ENCODE measurements at regions not wholly inside any gene's neighbourhood (a gene's known extent, or its start where the extent isn't known, plus 50 kb on each side); places are given as distances from the start of the nearest gene placed in this dataset.

DNA sequence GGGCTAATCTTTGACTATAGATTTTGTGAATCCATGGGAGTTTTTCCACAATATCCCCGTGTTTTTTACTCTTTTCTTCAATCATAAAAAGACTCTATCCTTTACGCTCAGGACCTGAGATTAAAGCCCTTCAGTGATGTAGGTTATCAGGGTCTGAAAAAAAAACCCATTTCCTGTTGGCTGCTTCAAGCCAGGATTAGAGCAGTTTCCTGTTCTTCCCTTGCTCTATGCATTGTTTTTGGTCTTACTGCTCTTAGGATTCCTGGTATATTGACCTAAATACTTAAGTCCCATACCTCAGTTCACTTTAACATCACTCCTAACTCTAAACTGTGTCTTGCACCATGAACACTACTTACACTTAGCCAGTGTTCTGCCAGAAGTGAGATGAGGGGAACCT, 319.3 kb upstream of the CHD1 start (continued):
- TF ChIP-seq, protein P1, sequence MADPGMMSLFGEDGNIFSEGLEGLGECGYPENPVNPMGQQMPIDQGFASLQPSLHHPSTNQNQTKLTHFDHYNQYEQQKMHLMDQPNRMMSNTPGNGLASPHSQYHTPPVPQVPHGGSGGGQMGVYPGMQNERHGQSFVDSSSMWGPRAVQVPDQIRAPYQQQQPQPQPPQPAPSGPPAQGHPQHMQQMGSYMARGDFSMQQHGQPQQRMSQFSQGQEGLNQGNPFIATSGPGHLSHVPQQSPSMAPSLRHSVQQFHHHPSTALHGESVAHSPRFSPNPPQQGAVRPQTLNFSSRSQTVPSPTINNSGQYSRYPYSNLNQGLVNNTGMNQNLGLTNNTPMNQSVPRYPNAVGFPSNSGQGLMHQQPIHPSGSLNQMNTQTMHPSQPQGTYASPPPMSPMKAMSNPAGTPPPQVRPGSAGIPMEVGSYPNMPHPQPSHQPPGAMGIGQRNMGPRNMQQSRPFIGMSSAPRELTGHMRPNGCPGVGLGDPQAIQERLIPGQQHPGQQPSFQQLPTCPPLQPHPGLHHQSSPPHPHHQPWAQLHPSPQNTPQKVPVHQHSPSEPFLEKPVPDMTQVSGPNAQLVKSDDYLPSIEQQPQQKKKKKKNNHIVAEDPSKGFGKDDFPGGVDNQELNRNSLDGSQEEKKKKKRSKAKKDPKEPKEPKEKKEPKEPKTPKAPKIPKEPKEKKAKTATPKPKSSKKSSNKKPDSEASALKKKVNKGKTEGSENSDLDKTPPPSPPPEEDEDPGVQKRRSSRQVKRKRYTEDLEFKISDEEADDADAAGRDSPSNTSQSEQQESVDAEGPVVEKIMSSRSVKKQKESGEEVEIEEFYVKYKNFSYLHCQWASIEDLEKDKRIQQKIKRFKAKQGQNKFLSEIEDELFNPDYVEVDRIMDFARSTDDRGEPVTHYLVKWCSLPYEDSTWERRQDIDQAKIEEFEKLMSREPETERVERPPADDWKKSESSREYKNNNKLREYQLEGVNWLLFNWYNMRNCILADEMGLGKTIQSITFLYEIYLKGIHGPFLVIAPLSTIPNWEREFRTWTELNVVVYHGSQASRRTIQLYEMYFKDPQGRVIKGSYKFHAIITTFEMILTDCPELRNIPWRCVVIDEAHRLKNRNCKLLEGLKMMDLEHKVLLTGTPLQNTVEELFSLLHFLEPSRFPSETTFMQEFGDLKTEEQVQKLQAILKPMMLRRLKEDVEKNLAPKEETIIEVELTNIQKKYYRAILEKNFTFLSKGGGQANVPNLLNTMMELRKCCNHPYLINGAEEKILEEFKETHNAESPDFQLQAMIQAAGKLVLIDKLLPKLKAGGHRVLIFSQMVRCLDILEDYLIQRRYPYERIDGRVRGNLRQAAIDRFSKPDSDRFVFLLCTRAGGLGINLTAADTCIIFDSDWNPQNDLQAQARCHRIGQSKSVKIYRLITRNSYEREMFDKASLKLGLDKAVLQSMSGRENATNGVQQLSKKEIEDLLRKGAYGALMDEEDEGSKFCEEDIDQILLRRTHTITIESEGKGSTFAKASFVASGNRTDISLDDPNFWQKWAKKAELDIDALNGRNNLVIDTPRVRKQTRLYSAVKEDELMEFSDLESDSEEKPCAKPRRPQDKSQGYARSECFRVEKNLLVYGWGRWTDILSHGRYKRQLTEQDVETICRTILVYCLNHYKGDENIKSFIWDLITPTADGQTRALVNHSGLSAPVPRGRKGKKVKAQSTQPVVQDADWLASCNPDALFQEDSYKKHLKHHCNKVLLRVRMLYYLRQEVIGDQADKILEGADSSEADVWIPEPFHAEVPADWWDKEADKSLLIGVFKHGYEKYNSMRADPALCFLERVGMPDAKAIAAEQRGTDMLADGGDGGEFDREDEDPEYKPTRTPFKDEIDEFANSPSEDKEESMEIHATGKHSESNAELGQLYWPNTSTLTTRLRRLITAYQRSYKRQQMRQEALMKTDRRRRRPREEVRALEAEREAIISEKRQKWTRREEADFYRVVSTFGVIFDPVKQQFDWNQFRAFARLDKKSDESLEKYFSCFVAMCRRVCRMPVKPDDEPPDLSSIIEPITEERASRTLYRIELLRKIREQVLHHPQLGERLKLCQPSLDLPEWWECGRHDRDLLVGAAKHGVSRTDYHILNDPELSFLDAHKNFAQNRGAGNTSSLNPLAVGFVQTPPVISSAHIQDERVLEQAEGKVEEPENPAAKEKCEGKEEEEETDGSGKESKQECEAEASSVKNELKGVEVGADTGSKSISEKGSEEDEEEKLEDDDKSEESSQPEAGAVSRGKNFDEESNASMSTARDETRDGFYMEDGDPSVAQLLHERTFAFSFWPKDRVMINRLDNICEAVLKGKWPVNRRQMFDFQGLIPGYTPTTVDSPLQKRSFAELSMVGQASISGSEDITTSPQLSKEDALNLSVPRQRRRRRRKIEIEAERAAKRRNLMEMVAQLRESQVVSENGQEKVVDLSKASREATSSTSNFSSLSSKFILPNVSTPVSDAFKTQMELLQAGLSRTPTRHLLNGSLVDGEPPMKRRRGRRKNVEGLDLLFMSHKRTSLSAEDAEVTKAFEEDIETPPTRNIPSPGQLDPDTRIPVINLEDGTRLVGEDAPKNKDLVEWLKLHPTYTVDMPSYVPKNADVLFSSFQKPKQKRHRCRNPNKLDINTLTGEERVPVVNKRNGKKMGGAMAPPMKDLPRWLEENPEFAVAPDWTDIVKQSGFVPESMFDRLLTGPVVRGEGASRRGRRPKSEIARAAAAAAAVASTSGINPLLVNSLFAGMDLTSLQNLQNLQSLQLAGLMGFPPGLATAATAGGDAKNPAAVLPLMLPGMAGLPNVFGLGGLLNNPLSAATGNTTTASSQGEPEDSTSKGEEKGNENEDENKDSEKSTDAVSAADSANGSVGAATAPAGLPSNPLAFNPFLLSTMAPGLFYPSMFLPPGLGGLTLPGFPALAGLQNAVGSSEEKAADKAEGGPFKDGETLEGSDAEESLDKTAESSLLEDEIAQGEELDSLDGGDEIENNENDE (IDR thresholded peaks at IDR 0.05; ENCODE audit: insufficient replicate concordance, low read length): no peak
- TF ChIP-seq TAF7 (optimal IDR thresholded peaks at IDR 0.05; ENCODE audit: borderline replicate concordance, low read depth, low read length): no peak
- no peak for TF ChIP-seq KDM5A (IDR thresholded peaks at IDR 0.05; ENCODE audit: low read length)

Data from H1 (cell line).